Right kidney (tissue), 1 donor: ENCODE measurements at regions not wholly inside any gene's neighbourhood (a gene's known extent, or its start where the extent isn't known, plus 50 kb on each side); places are given as distances from the start of the nearest gene placed in this dataset.
"Not testable (repeated sequence)": the region's sequence is repeated elsewhere in the genome, so short reads cannot be mapped to it uniquely, and the experiment has no call there.

Source experiments
- DNase-seq: peaks from one replicate; pipeline ENCODE4 v3.0.0-alpha.2; 2016

DNA sequence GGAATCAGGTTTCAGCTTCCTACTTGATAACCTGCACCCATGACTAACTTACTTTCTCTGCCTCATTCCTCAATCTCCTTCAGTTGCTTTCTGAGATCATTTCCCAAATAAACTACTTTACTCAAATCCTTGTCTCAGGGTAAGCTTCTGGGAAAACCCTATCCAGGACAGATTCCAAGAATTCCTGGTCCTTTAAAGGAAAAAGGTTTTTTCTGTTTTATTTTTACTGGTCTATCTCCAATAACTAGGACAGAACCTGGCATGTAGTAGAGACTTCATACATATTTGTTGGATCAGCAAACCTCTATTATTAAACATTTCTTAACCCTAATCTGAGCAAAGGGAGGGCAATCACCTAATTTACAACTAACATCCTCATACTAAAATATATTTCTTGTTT is 910.5 kb upstream of the CHORDC1 start:
- DNase-seq = no peak

DNA sequence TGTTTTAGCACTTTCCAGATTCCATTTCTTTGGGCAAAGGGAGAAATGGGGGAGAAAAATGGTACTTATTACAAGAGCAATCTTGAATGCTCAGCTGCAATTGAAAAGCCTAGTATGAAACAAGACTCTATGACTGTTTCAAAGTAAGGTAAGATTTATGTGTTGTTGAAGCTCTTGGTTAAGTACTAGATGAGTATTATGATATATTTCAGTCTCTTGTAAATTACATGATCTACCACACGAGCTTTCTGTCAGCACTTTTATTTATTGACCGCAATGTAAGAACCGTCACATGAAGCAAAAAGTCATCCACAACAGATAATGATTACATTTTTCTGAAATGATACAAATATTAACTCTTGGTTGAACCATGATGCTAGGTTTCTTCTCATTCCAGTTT is 906.7 kb upstream of the CHORDC1 start:
- no peak for DNase-seq

- no peak for DNase-seq
These were observed 901.5 kb upstream of the CHORDC1 start for GRCh38 chr11:91124363-91124762.

DNA sequence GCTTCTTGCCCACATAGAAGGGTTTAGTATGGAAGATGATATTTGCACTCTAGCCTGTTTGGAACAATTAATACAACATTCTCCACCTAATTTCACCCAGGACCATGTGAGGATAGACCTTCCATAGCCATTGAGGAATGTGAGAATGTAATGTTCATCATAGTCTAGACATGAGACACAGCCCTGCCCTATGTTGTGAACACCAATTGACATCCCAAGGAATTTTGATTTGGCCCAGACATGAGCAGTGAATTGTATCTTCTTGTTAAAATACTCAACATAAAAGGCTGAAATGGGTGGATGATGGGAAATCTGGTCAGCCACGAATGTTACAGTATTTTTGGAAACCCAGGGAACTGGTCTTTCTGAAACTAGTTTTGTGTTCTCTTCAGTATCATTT is 892.3 kb upstream of the CHORDC1 start:
- DNase-seq = no peak

DNA sequence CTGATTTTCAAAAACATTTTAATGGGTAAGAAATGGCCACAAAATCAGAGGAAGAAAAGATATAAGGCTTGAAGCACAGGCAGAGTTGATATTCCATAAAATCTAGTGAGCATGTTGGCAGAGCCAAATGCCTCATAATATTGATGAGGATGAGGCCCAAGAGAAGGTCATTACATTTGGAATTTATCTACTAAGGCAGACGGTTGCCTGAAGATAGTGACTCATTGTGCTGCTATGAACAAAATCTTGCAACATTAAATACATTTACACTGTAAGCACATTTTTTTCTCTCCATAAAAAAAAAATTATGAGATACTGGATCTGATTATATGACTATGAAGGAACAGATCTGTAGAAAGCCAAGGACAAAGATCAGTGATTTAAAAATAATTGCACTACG is 881.4 kb upstream of the CHORDC1 start:
- no peak for DNase-seq

DNA sequence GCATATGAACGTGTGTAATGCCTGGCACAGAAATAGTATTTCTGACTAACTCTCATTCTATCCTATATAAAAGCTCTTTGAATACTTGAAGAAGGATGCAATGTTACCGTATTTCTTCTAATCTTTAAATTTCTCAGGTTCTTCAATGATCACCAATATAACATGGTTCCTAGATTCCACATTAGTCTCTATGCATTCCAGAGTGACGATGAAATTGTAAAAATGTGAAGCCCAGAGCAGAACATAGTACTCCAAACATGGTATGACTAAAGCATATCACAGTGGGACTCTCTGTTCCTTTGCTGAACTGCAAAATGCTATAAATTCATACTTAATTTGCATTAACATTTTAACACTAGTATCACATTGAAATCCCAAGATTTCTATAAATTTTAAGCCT is 877.6 kb upstream of the CHORDC1 start:
- DNase-seq = no peak

DNA sequence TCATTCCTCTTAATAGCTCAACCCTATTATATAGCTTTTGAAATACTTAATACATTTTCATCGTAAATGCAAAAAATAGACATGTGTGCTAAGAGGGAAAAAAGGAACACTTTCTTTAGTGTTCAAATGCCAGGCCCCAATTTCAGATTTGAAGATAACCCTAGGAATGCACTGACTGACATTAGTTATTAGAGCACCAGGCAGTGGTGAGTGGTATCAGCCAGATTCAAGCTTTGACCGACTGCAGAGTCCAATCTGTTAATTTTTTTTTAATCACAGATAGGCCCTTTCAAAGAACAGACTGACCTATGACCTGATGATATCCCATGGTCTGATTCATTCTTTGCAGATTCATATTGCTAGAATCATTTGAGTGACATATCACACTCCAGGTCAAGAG is 874.2 kb upstream of the CHORDC1 start:
- no peak for DNase-seq

DNA sequence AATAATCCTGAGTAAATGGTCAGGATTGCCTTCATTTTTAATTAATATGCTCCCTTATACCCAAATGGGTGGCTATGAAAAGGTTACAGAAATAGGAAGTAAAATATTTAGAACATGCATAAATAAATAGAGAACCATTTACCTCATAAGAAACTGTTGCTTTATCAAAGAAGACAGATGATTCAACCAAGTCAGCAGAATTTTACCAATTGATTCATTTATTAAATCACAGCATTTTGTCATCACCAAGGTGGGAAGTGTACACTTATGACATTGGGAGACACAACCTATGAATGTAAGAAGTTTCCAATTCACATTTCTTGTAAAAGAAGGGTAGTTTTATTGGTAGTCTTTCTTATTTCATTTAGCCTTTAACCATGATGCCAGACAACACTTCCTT is 870.3 kb upstream of the CHORDC1 start:
- no peak for DNase-seq

DNA sequence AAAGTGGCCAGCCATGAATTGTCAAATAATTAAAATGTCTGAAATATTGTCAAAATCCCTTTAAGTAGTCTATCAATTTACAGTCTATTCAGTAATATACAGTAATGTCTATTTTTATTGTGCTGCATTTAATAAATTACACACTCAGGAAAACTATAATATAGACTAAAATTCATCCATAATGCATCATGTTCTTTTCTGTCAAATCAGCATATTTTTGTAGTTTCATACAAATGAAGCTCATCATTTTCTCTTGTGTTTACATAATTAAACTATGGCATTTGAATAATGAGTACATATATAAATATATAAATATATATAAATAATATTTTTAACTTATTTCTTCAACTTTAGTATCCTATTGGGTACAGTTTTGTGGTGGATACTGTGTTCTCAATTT is 868.7 kb upstream of the CHORDC1 start:
- no peak for DNase-seq

DNA sequence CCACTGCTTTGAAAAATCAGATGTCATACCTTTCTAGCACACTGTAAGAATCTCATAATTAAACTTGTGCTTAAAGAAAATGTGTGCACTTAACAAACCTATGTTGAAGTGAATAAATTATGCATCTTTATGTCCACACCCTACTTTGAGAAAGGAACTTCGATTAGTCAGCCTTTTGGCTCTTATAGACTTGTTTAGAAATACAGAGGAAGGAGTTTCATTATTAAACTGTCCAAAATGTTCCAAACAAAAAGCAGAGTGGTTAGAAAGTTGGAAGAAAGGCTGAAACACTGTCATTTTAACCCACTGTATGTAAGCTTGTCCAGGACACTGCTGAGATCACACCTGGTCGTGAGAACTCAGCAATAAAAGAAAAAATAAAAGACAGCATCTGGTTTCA is 863.2 kb upstream of the CHORDC1 start:
- no peak for DNase-seq

- no peak for DNase-seq
These were observed 859.4 kb upstream of the CHORDC1 start for GRCh38 chr11:91082255-91082654.

GRCh38 chr11:91081440-91082043 is 858.7 kb upstream of the CHORDC1 start:
- DNase-seq = no peak

DNA sequence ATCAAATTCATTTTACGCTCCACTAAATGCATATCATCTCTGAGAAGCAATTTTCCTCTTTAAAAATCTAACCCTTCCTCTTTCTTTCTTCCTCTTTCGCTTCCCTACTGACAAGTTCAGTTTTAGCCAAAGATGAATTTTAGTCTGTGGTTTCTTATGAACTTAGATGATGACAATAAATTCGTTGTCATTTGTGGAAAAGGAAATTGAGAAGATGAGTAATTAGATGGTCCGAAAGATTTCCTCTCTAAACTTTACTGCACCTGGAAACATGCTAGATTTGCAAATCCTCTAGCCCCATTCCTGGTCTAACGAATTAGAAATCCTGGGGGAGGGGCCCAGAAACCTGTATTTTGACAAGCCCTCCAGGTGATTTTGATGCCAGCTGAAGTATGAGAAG is 855.4 kb upstream of the CHORDC1 start:
- no peak for DNase-seq

GRCh38 chr11:91075032-91075695 is 852.3 kb upstream of the CHORDC1 start:
- no peak for DNase-seq

- no peak for DNase-seq
These were observed 844.8 kb upstream of the CHORDC1 start for GRCh38 chr11:91067666-91068065.

GRCh38 chr11:91066456-91067047 is 843.7 kb upstream of the CHORDC1 start:
- no peak for DNase-seq

DNA sequence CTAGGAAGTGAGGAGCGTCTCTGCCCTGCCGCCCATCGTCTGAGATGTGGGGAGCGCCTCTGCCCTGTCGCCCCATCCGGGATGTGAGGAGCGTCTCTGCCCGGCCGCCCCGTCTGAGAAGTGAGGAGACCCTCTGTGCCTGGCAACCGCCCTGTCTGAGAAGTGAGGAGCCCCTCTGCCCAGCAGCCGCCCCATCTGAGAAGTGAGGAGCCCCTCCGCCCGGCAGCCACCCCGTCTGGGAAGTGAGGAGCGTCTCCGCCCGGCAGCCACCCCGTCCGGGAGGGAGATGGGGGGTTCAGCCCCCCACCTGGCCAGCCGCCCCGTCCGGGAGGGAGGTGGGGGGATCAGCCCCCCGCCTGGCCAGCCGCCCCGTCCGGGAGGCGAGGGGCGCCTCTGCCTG is 840.5 kb upstream of the CHORDC1 start:
- not testable (repeated sequence) for DNase-seq

GRCh38 chr11:91047882-91048281 is 825.0 kb upstream of the CHORDC1 start:
- no peak for DNase-seq

GRCh38 chr11:91046261-91046660 is 823.4 kb upstream of the CHORDC1 start:
- no peak for DNase-seq

DNA sequence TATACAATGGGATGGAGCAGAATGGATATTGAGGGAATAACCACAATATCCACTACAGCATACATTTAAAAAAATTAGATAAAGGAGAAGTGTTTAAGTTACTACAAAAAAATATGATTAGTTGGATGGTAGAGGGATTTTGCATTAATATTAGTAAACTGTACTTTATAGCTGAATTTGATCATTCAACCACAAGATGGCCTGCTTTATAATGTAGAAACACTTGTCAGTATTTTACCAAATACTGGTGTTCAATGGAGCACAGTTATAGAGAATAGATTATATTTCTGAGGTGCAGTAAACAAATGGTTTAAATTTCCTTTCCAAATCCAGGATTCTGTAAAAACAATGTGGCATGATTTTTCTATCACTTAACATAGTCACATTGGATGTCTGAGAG is 818.8 kb upstream of the CHORDC1 start:
- DNase-seq = no peak

DNA sequence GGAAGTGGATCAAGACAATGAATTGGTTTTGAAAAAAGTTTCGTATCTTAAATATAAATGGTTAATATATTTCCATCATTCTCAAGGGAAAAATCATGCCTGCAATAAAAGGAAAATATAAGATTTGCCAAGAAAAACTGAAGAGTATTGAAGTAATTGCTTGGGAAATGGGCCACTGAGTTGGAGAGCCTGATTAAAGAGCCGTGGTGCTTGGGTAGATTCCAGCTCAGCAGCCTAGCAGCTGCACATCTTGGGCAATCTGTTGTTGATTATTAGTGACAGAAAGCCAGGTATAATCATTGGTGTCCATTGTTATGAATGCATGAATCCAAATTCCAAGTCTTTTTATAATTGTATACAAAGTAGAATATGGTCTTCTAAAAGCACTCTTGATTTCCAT is 800.9 kb upstream of the CHORDC1 start:
- no peak for DNase-seq

DNA sequence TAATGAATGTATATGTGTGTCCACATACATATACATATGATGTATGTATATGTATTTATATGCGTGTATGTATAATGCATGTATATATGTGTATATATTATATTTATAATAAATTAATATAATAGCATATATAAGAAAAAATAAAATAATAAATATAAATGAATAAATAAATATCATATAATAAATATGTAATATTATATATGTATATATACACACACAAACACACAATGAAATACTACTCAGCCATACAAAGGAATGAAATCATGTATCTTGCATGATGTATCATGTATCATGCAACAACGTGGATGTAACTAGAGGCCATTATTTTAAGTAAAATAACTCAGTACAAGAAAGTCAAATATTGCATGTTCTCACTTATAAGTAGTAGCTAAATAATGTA is 788.7 kb upstream of the CHORDC1 start:
- no peak for DNase-seq

GRCh38 chr11:91005458-91005857 is 782.6 kb upstream of the CHORDC1 start:
- DNase-seq = no peak

GRCh38 chr11:90997241-90997640 is 774.4 kb upstream of the CHORDC1 start:
- DNase-seq = no peak
